GM21367 (cell line): ENCODE measurements at regions not wholly inside any gene's neighbourhood (a gene's known extent, or its start where the extent isn't known, plus 50 kb on each side); places are given as distances from the start of the nearest gene placed in this dataset.

ENCODE experiments used
- ATAC-seq: cut with Tn5 transposase; IDR thresholded peaks from one replicate; pipeline ENCODE4 v1.9.1; 2021; ENCODE audit not compliant: unreplicated experiment

GRCh38 chr16:61332461-61332860, 703.8 kb downstream of the CDH8 start:
- no peak for ATAC-seq

- ATAC-seq: no peak
Observed at GRCh38 chr16:61324044-61324443, 712.2 kb downstream of the CDH8 start.

GRCh38 chr16:61323456-61323855, 712.8 kb downstream of the CDH8 start:
- no peak for ATAC-seq

- ATAC-seq: no peak
Observed at GRCh38 chr16:61320791-61321190, 715.4 kb downstream of the CDH8 start.

GRCh38 chr16:61313931-61314330, 722.3 kb downstream of the CDH8 start:
- no peak for ATAC-seq

- ATAC-seq: no peak
Observed at GRCh38 chr16:61309386-61309785, 726.9 kb downstream of the CDH8 start.

- ATAC-seq: no peak
Observed at GRCh38 chr16:61306204-61306603, 730.0 kb downstream of the CDH8 start.

GRCh38 chr16:61296814-61297213, 739.4 kb downstream of the CDH8 start:
- no peak for ATAC-seq

GRCh38 chr16:61296305-61296704, 739.9 kb downstream of the CDH8 start:
- no peak for ATAC-seq

- ATAC-seq: no peak
Observed at GRCh38 chr16:61295311-61295710, 740.9 kb downstream of the CDH8 start.

GRCh38 chr16:61289141-61289540, 747.1 kb downstream of the CDH8 start:
- ATAC-seq: no peak

GRCh38 chr16:61277849-61278248, 758.4 kb downstream of the CDH8 start:
- ATAC-seq: no peak

GRCh38 chr16:61274211-61274610, 762.0 kb downstream of the CDH8 start:
- no peak for ATAC-seq

- no peak for ATAC-seq
Observed at GRCh38 chr16:61270726-61271125, 765.5 kb downstream of the CDH8 start.

GRCh38 chr16:61263400-61263799, 772.8 kb downstream of the CDH8 start:
- ATAC-seq: no peak

GRCh38 chr16:61261315-61261714, 774.9 kb downstream of the CDH8 start:
- no peak for ATAC-seq

- no peak for ATAC-seq
Observed at GRCh38 chr16:61246592-61246991, 789.6 kb downstream of the CDH8 start.

GRCh38 chr16:61243954-61244353, 792.3 kb downstream of the CDH8 start:
- ATAC-seq: no peak

- no peak for ATAC-seq
Observed at GRCh38 chr16:61237884-61238485, 798.3 kb downstream of the CDH8 start.

- no peak for ATAC-seq
Observed at GRCh38 chr16:61233713-61234112, 802.5 kb downstream of the CDH8 start.

GRCh38 chr16:61228371-61228770, 807.9 kb downstream of the CDH8 start:
- no peak for ATAC-seq

GRCh38 chr16:61215605-61216004, 820.6 kb downstream of the CDH8 start:
- ATAC-seq: no peak

GRCh38 chr16:61214780-61215179, 821.5 kb downstream of the CDH8 start:
- no peak for ATAC-seq
